H9 (cell line): ENCODE measurements at regions not wholly inside any gene's neighbourhood (a gene's known extent, or its start where the extent isn't known, plus 50 kb on each side); places are given as distances from the start of the nearest gene placed in this dataset.

Experiments
- DNase-seq: peaks from one replicate; pipeline ENCODE4 v3.0.0-alpha.2; 2017
- H2AFZ ChIP-seq: one replicate; pipeline ENCODE4 v1.6.1; 2013; ENCODE audit warnings: mild to moderate bottlenecking, low read length, control low read depth, moderate library complexity
- H2AK5ac ChIP-seq: 2 replicates; pipeline ENCODE4 v1.6.1; 2013; ENCODE audit warnings: low read length, control low read depth, mixed read lengths; ENCODE audit not compliant: insufficient read length
- H2BK120ac ChIP-seq: one replicate; pipeline ENCODE4 v1.6.1; 2013; ENCODE audit warnings: low read depth, mild to moderate bottlenecking, low read length, control low read depth, inconsistent platforms; ENCODE audit not compliant: poor library complexity, severe bottlenecking
- H2BK12ac ChIP-seq: 2 replicates; pipeline ENCODE4 v1.6.1; 2013; ENCODE audit warnings: low read length, control low read depth, mixed read lengths, low read depth; ENCODE audit not compliant: insufficient read length
- H2BK15ac ChIP-seq: 2 replicates; pipeline ENCODE4 v1.6.1; 2013; ENCODE audit warnings: low read depth, low read length, control low read depth
- H2BK20ac ChIP-seq: one replicate; pipeline ENCODE4 v1.6.1; 2013; ENCODE audit warnings: low read depth, mild to moderate bottlenecking, low read length, control low read depth, inconsistent platforms; ENCODE audit not compliant: poor library complexity, severe bottlenecking
- H2BK5ac ChIP-seq: 2 replicates; pipeline ENCODE4 v1.6.1; 2013; ENCODE audit warnings: low read length, control low read depth, mixed read lengths; ENCODE audit not compliant: insufficient read length
- H3K14ac ChIP-seq: 2 replicates; pipeline ENCODE4 v1.6.1; 2013; ENCODE audit warnings: low read length, control low read depth; ENCODE audit not compliant: insufficient read depth
- H3K18ac ChIP-seq: 2 replicates; pipeline ENCODE4 v1.6.1; 2013; ENCODE audit warnings: low read depth, mild to moderate bottlenecking, mixed read lengths, low read length, control low read depth; ENCODE audit not compliant: insufficient read length
- H3K23ac ChIP-seq: 2 replicates; pipeline ENCODE4 v1.6.1; 2013; ENCODE audit warnings: low read length, control low read depth, mixed read lengths, low read depth; ENCODE audit not compliant: insufficient read length
- H3K23me2 ChIP-seq: 2 replicates; pipeline ENCODE4 v1.6.1; 2013; ENCODE audit warnings: low read depth, mild to moderate bottlenecking, mixed read lengths, low read length, control low read depth; ENCODE audit not compliant: insufficient read length, poor library complexity, severe bottlenecking
- H3K27ac ChIP-seq: 2 replicates; pipeline ENCODE4 v1.5.1; 2013; ENCODE audit warnings: low read length, control low read depth, mixed read lengths, low read depth; ENCODE audit not compliant: insufficient read length
- H3K27me3 ChIP-seq: 2 replicates; pipeline ENCODE4 v1.6.1; 2013; ENCODE audit warnings: low read length, control low read depth, inconsistent platforms; ENCODE audit not compliant: insufficient read depth
- H3K4ac ChIP-seq: 2 replicates; pipeline ENCODE4 v1.6.1; 2013; ENCODE audit warnings: low read depth, mild to moderate bottlenecking, control low read depth, inconsistent platforms, low read length, moderate library complexity
- H3K4me1 ChIP-seq: 2 replicates; pipeline ENCODE4 v1.6.1; 2013; ENCODE audit warnings: low read length, control low read depth, inconsistent platforms; ENCODE audit not compliant: insufficient read depth
- H3K4me2 ChIP-seq: 2 replicates; pipeline ENCODE4 v1.6.1; 2013; ENCODE audit warnings: low read length, control low read depth, mixed read lengths; ENCODE audit not compliant: insufficient read length, insufficient read depth
- H3K56ac ChIP-seq: 2 replicates; pipeline ENCODE4 v1.6.1; 2013; ENCODE audit warnings: low read depth, mild to moderate bottlenecking, mixed read lengths, low read length, control low read depth; ENCODE audit not compliant: insufficient read length
- H3K79me1 ChIP-seq: 2 replicates; pipeline ENCODE4 v1.6.1; 2013; ENCODE audit warnings: low read depth, mild to moderate bottlenecking, moderate library complexity, low read length, control low read depth, inconsistent platforms; ENCODE audit not compliant: insufficient read depth, poor library complexity, severe bottlenecking
- H3K79me2 ChIP-seq: 2 replicates; pipeline ENCODE4 v1.6.1; 2013; ENCODE audit warnings: low read length, control low read depth, inconsistent platforms; ENCODE audit not compliant: insufficient read depth
- H3K9ac ChIP-seq: 2 replicates; pipeline ENCODE4 v1.6.1; 2013; ENCODE audit warnings: low read length, control low read depth, mixed read lengths; ENCODE audit not compliant: insufficient read length; ENCODE audit errors: extremely low read depth
- H3K9me3 ChIP-seq: one replicate; pipeline ENCODE4 v1.6.1; 2013; ENCODE audit warnings: low read depth, low read length, inconsistent platforms; ENCODE audit not compliant: control insufficient read depth
- H3T11ph ChIP-seq: one replicate; pipeline ENCODE4 v1.6.1; 2013; ENCODE audit warnings: mild to moderate bottlenecking, low read length, control low read depth, inconsistent platforms
- H4K20me1 ChIP-seq: one replicate; pipeline ENCODE4 v1.6.1; 2013; ENCODE audit not compliant: control insufficient read depth, insufficient read length, insufficient read depth
- H4K5ac ChIP-seq: 2 replicates; pipeline ENCODE4 v1.6.1; 2013; ENCODE audit warnings: low read depth, mild to moderate bottlenecking, mixed read lengths, low read length, control low read depth; ENCODE audit not compliant: insufficient read length
- H4K8ac ChIP-seq: replicated peaks from 2 replicates; pipeline ENCODE4 v1.6.1; 2013; ENCODE audit warnings: low read length, control low read depth, mixed read lengths, low read depth; ENCODE audit not compliant: insufficient read length
- H4K91ac ChIP-seq: 2 replicates; pipeline ENCODE4 v1.6.1; 2013; ENCODE audit warnings: low read depth, mild to moderate bottlenecking, moderate library complexity, mixed read lengths, low read length, control low read depth; ENCODE audit not compliant: insufficient read length
- H3K27ac Mint-ChIP-seq, 3 experiments: 2 replicates in 2 of 3; 3 replicates in 1 of 3; pipeline ENCODE4 v1.8.0; 2020 to 2021; ENCODE audit warnings: mixed read lengths in 3 of 3, mild to moderate bottlenecking in 1 of 3, moderate library complexity in 1 of 3
- H3K27me3 Mint-ChIP-seq: 2 replicates; pipeline ENCODE4 v1.8.0; 2021; ENCODE audit warnings: low read depth, mild to moderate bottlenecking, moderate library complexity, mixed read lengths
- H3K36me3 Mint-ChIP-seq, 3 experiments: 2 replicates in 2 of 3; 3 replicates in 1 of 3; pipeline ENCODE4 v1.8.0; 2020 to 2021; ENCODE audit warnings: low read depth in 3 of 3, mixed read lengths in 3 of 3; ENCODE audit not compliant: insufficient read depth in 1 of 3
- H3K4me1 Mint-ChIP-seq, 2 experiments: 2 replicates each; pipeline ENCODE4 v1.8.0; 2020; ENCODE audit warnings: mixed read lengths in 2 of 2
- H3K4me3 Mint-ChIP-seq, 2 experiments: 2 replicates in 1 of 2; 3 replicates in 1 of 2; pipeline ENCODE4 v1.8.0; 2020 to 2021; ENCODE audit warnings: mild to moderate bottlenecking in 2 of 2, mixed read lengths in 2 of 2, moderate library complexity in 1 of 2
- H3K9me3 Mint-ChIP-seq, 2 experiments: 2 replicates in 1 of 2; 3 replicates in 1 of 2; pipeline ENCODE4 v1.8.0; 2020; ENCODE audit warnings: mild to moderate bottlenecking in 2 of 2, mixed read lengths in 2 of 2, moderate library complexity in 1 of 2
- CTCF ChIP-seq: fragments of 200-600 bp; sonication (generic); conservative IDR thresholded peaks from 3 replicates; pipeline ENCODE4 v1.8.0; 2021; ENCODE audit warnings: antibody characterized with exemption, mild to moderate bottlenecking
- WGBS: extraction: QIAGEN DNeasy Blood & Tissue Kit; methylation state at CpG from one replicate; pipeline ENCODE4 v1.1.7; 2013; ENCODE audit warnings: missing lambda C conversion rate, low lambda C conversion rate, mixed read lengths; ENCODE audit not compliant: insufficient read length; ENCODE audit errors: extremely low coverage; 5-methylcytosine and 5-hydroxymethylcytosine counted together

GRCh38 chr2:200155652-200156051, 150.8 kb upstream of the SPATS2L start:
- Histone ChIP-seq H4K20me1 (no peaks in the 10 kb centered on the region), H3K4me1 (peaks cover 11% of the 10 kb centered on the region; the same call in 1 of the 2 replicates), H3K4me2 (no peak overlapping the region), H2AFZ (no peak overlapping the region), H2BK20ac (no peak overlapping the region), H4K8ac (no peak overlapping the region), H3K23ac (no peak overlapping the region), H3K79me2 (no peaks in the 10 kb centered on the region), H2BK120ac (no peak overlapping the region), H2AK5ac (no peak overlapping the region), H4K91ac (no peak overlapping the region), H3K23me2 (no peaks in the 10 kb centered on the region), H3K18ac (no peak overlapping the region), H3K9ac (no peak overlapping the region), H3T11ph (no peak overlapping the region), H2BK5ac (no peak overlapping the region), H3K4ac (no peak overlapping the region), H3K79me1 (no peaks in the 10 kb centered on the region), H3K56ac (no peak overlapping the region), H2BK12ac (no peak overlapping the region), H3K14ac (no peak overlapping the region), H2BK15ac (no peak overlapping the region), H3K27me3 (no peaks in the 10 kb centered on the region), H3K27ac (no peak overlapping the region), H3K9me3 (peaks cover 18% of the 10 kb centered on the region), H4K5ac (no peak overlapping the region)
- TF ChIP-seq CTCF = no peak
- H3K27ac Mint-ChIP-seq = no peak overlapping the region
- H3K4me1 Mint-ChIP-seq = peaks cover 14 to 29% of the 10 kb centered on the region in 2 experiments
- no CpG with 5 or more reads among the region's 3 CpGs for WGBS
- no peak for DNase-seq
- H3K36me3 Mint-ChIP-seq = peaks cover 19 to 28% (median 25%) of the 10 kb centered on the region in 3 experiments
- H3K9me3 Mint-ChIP-seq = peaks cover 23 to 28% of the 10 kb centered on the region in 2 experiments
- H3K27me3 Mint-ChIP-seq = peaks cover 6% of the 10 kb centered on the region
- no peak overlapping the region for H3K4me3 Mint-ChIP-seq
